ENCODE measurements at regions not wholly inside any gene's neighbourhood (a gene's known extent, or its start where the extent isn't known, plus 50 kb on each side); places are given as distances from the start of the nearest gene placed in this dataset.

DNA sequence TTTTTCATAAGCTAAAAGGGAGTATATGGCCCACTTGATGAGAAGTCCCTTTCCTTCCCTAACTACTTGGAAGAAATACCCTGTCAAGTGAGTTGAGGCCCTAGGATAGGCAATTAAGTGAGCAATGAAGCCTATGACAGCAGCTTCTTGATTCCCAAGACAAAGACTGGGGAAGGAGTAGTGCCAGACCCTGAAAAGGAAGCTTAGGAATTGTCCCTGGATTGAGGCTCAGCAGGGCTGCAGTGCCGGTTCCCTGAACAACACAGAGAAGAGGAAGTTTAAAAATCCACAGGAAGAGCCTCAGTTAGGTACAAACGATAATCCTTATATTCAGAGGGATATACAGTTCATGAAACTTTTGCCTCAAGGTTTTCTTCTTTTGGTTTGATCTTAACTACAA, 61.8 kb upstream of the RAD23B start:
- Histone ChIP-seq H4K91ac (replicated peaks; ENCODE audit: insufficient read length, low read length) (no peak overlapping the region), H3K4me3 (ENCODE audit: extremely low read depth in 1 of 4, insufficient read depth in 2 of 4, low read depth in 3 of 4, low read length in 4 of 4) (no peak overlapping the region), H2BK15ac (ENCODE audit: low read length) (no peak overlapping the region), H3K14ac (ENCODE audit: insufficient read length) (no peak overlapping the region), H3K9me3 (ENCODE audit: insufficient read depth in 2 of 2, low read depth in 1 of 2, low read length in 1 of 2) (no peaks in the 10 kb centered on the region), H3K79me2 (ENCODE audit: control insufficient read depth in 1 of 2, insufficient read depth in 2 of 2, low read length in 2 of 2) (no peaks in the 10 kb centered on the region), H3K27me3 (replicated peaks in 1 of 4; ENCODE audit: control insufficient read depth in 3 of 4, extremely low read depth in 1 of 4, insufficient read depth in 3 of 4, low read length in 3 of 4) (no peaks in the 10 kb centered on the region), H4K20me1 (replicated peaks in 1 of 2; ENCODE audit: control insufficient read depth in 1 of 2, insufficient read depth in 2 of 2, low read length in 2 of 2) (no peaks in the 10 kb centered on the region), H2BK12ac (ENCODE audit: low read depth, low read length) (no peak overlapping the region), H3K4ac (replicated peaks; ENCODE audit: insufficient read length, low read depth, low read length) (no peak overlapping the region), H3K56ac (replicated peaks; ENCODE audit: insufficient read length, low read depth, low read length) (no peak overlapping the region), H2AFZ (ENCODE audit: low read length) (no peak overlapping the region), H3K23me2 (ENCODE audit: low read depth, low read length) (no peaks in the 10 kb centered on the region), H2AK5ac (ENCODE audit: low read depth, low read length) (no peak overlapping the region), H3K27ac (ENCODE audit: low read depth, low read length) (no peak overlapping the region), H3K4me1 (replicated peaks in 1 of 4; ENCODE audit: control insufficient read depth in 3 of 4, insufficient read depth in 4 of 4, low read length in 3 of 4) (peaks cover 0 to 3% (median 0%) of the 10 kb centered on the region in 4 experiments; a peak in 1 of 7 replicates), H2BK120ac (replicated peaks; ENCODE audit: low read depth, low read length) (no peak overlapping the region), H2BK20ac (ENCODE audit: low read length) (no peak overlapping the region), H3K79me1 (ENCODE audit: low read depth, low read length) (no peaks in the 10 kb centered on the region), H3K4me2 (ENCODE audit: insufficient read depth in 1 of 2, low read depth in 2 of 2, low read length in 2 of 2) (no peak overlapping the region), H3K36me3 (ENCODE audit: control insufficient read depth in 2 of 4, insufficient read depth in 4 of 4, low read length in 3 of 4) (no peaks in the 10 kb centered on the region), H3K9ac (replicated peaks in 1 of 4; ENCODE audit: extremely low read depth in 1 of 4, low read depth in 3 of 4, low read length in 3 of 4) (no peak overlapping the region), H3K23ac (ENCODE audit: insufficient read length) (no peak overlapping the region), H2BK5ac (ENCODE audit: low read depth, low read length) (no peak overlapping the region), H3K18ac (ENCODE audit: extremely low read depth, low read length) (no peak overlapping the region), H4K5ac (ENCODE audit: insufficient read length, low read depth, low read length) (no peak overlapping the region), H4K8ac (ENCODE audit: extremely low read depth, insufficient read depth, low read length) (no peak overlapping the region)
- WGBS, 2 experiments (ENCODE audit: extremely low coverage in 1 of 2, insufficient coverage in 1 of 2, insufficient read length in 1 of 2, insufficient replicate concordance in 2 of 2, low coverage in 1 of 2, low lambda C conversion rate in 2 of 2, missing lambda C conversion rate in 1 of 2), result 74% methylated on average over 2 of the region's 2 CpGs; no CpG with 5 or more reads in 1 of the 2 experiments
- DNase-seq (ENCODE audit: low read depth in 1 of 2, low spot score in 2 of 2) (no peak), FAIRE-seq (no peak)
- ChIA-PET CTCF (ENCODE audit: partially characterized antibody) (interaction anchor here (1.7 kb wide), 1 partner anchor 84 kb away, joined by 3 read pairs; no protein-coding TSS in a partner anchor), POLR2A (ENCODE audit: partially characterized antibody) (no interaction called here)
- TF ChIP-seq BACH1 (IDR thresholded peaks at IDR 0.05; ENCODE audit: low read length) (no peak), CTBP2 (IDR thresholded peaks at IDR 0.05; ENCODE audit: borderline replicate concordance, insufficient read depth, insufficient read length, low read length) (no peak), BCL11A (IDR thresholded peaks at IDR 0.05; ENCODE audit: low read depth in 2 of 2, low read length in 2 of 2) (no peak)
- TF ChIP-seq, protein P1, sequence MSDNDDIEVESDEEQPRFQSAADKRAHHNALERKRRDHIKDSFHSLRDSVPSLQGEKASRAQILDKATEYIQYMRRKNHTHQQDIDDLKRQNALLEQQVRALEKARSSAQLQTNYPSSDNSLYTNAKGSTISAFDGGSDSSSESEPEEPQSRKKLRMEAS (IDR thresholded peaks at IDR 0.05), result no peak
